ENCODE measurements at regions not wholly inside any gene's neighbourhood (a gene's known extent, or its start where the extent isn't known, plus 50 kb on each side); places are given as distances from the start of the nearest gene placed in this dataset.

- DNase-seq = no peak
These were observed 98.3 kb downstream of the HMX1 start for GRCh38 chr4:8773124-8773931.

GRCh38 chr4:8772499-8773123 is 99.0 kb downstream of the HMX1 start:
- no peak for DNase-seq

GRCh38 chr4:8771666-8772065 is 100.0 kb downstream of the HMX1 start:
- no peak for DNase-seq

GRCh38 chr4:8771258-8771590 is 100.4 kb downstream of the HMX1 start:
- no peak for DNase-seq

- DNase-seq = no peak
These were observed 101.0 kb downstream of the HMX1 start for GRCh38 chr4:8770518-8771257.

- DNase-seq = peak; percentile 6
These were observed 101.8 kb downstream of the HMX1 start for GRCh38 chr4:8769645-8770517.

GRCh38 chr4:8768357-8768999 is 103.2 kb downstream of the HMX1 start:
- DNase-seq = no peak

- peak; percentile 16 for DNase-seq
These were observed 105.0 kb downstream of the HMX1 start for GRCh38 chr4:8766610-8767009.

GRCh38 chr4:8765631-8766590 is 105.7 kb downstream of the HMX1 start:
- peak; percentile 14 for DNase-seq

GRCh38 chr4:8765084-8765483 is 106.6 kb downstream of the HMX1 start:
- DNase-seq = peak; percentile 8

- peak; percentile 11 for DNase-seq
These were observed 107.4 kb downstream of the HMX1 start for GRCh38 chr4:8763966-8764901.

GRCh38 chr4:8762951-8763735 is 108.5 kb downstream of the HMX1 start:
- DNase-seq = peak; percentile 9

- DNase-seq = no peak
These were observed 109.3 kb downstream of the HMX1 start for GRCh38 chr4:8762356-8762755.

GRCh38 chr4:8761824-8762205 is 109.8 kb downstream of the HMX1 start:
- DNase-seq = no peak

GRCh38 chr4:8761167-8761823 is 110.3 kb downstream of the HMX1 start:
- DNase-seq = no peak

- DNase-seq = no peak
These were observed 111.1 kb downstream of the HMX1 start for GRCh38 chr4:8760561-8760960.

- no peak for DNase-seq
These were observed 111.7 kb downstream of the HMX1 start for GRCh38 chr4:8759987-8760386.

GRCh38 chr4:8756816-8757215 is 114.8 kb downstream of the HMX1 start:
- no peak for DNase-seq

Measured in right hindlimb (tissue), 1 donor.